Right atrium auricular region (tissue), 2 donors: ENCODE measurements at regions not wholly inside any gene's neighbourhood (a gene's known extent, or its start where the extent isn't known, plus 50 kb on each side); places are given as distances from the start of the nearest gene placed in this dataset.

Source experiments
- DNase-seq: peaks from one replicate; pipeline ENCODE4 v3.0.0-alpha.2; 2019; ENCODE audit warnings: low spot score
- H3K27ac ChIP-seq, 2 donors: fragments of 200-600 bp; sonication (generic); 1 replicate in 1 of 2; 2 replicates in 1 of 2; pipeline ENCODE4 v1.5.1; 2016 to 2019
- H3K27me3 ChIP-seq, 2 donors: fragments of 200-600 bp; sonication (generic); one replicate each; pipeline versions ENCODE4 v1.5.1 to v1.6.0; 2017 to 2019
- H3K36me3 ChIP-seq: fragments of 200-600 bp; sonication (generic); one replicate; pipeline ENCODE4 v1.5.1; 2016
- H3K4me1 ChIP-seq, 2 donors: fragments of 200-600 bp; sonication (generic); one replicate each; pipeline versions ENCODE4 v1.5.1 to v1.6.0; 2017 to 2019
- H3K4me3 ChIP-seq, 2 donors: fragments of 200-600 bp; sonication (generic); 1 replicate in 1 of 2; 2 replicates in 1 of 2; pipeline ENCODE4 v1.5.1; 2017 to 2019; ENCODE audit warnings: mild to moderate bottlenecking in 1 of 2, moderate library complexity in 1 of 2
- H3K9me3 ChIP-seq, 2 donors: fragments of 200-600 bp; sonication (generic); one replicate each; pipeline ENCODE4 v1.5.1; 2019
- TF ChIP-seq, protein P1 (sequence below), 2 donors: fragments of 200-600 bp; sonication (generic); IDR thresholded peaks; one replicate each; pipeline ENCODE4 v1.5.1; 2019; ENCODE audit warnings: antibody characterized with exemption in 2 of 2

DNA sequence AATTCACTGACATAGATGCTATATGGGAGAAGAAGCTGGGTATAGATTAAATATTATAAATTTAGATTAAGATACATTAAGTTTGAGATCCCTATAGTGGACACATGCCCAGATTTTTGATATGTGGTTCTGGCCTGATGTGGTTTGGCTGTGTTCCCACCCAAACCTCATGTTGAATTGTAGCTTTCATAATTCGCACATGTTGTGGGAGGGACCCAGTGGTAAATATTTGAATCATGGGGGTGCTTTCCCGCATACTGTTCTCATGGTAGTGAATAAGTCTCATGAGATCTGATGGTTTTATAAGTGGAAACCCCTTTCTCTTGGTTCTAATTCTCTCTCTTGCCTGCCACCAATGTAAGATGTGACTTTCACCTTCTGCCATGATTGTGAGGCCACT is 189.4 kb upstream of the CD96 start:
- no peak overlapping the region for H3K27ac ChIP-seq
- TF ChIP-seq, protein P1, sequence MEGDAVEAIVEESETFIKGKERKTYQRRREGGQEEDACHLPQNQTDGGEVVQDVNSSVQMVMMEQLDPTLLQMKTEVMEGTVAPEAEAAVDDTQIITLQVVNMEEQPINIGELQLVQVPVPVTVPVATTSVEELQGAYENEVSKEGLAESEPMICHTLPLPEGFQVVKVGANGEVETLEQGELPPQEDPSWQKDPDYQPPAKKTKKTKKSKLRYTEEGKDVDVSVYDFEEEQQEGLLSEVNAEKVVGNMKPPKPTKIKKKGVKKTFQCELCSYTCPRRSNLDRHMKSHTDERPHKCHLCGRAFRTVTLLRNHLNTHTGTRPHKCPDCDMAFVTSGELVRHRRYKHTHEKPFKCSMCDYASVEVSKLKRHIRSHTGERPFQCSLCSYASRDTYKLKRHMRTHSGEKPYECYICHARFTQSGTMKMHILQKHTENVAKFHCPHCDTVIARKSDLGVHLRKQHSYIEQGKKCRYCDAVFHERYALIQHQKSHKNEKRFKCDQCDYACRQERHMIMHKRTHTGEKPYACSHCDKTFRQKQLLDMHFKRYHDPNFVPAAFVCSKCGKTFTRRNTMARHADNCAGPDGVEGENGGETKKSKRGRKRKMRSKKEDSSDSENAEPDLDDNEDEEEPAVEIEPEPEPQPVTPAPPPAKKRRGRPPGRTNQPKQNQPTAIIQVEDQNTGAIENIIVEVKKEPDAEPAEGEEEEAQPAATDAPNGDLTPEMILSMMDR (IDR thresholded peaks at IDR 0.05) = no peak
- H3K27me3 ChIP-seq = no peaks in the 10 kb centered on the region
- peaks cover 0 to 4% of the 10 kb centered on the region in 2 donors for H3K9me3 ChIP-seq
- H3K36me3 ChIP-seq = no peaks in the 10 kb centered on the region
- no peaks in the 10 kb centered on the region for H3K4me1 ChIP-seq
- H3K4me3 ChIP-seq = no peak overlapping the region
- no peak for DNase-seq

DNA sequence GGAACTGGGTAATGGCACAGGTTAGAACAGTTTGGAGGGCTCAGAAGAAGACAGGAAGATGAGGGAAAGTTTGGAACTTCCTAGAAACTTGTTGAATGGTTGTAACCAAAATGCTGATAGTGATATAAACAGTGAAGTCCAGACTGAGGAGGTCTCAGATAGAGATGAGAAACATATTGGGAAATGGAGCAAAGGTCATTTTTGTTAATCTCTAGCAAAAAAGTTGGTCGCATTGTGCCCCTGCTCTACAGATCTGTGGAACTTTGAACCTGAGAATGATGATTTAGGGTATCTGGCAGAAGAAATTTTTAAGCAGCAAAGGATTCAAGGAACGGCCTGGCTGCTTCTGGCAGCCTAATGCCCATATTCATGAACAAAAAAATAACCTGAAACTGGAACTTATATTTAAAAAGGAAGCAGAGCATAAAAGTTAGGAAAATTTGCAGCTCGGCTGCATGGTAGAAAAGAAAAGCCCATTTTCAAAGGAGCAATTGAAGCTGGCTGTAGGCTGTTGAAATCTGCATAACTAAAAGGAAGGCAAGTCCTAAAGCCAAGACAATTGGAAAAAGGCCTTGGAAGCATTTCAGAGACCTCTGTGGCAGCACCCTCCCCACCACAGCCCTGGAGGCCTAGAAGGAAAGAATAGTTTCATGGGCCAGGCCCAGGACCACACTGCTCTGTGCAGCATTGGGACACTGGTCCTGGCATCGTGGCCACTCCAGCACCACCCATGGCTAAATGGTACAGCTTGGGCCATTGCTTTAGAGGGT is 182.6 kb upstream of the CD96 start:
- DNase-seq = no peak
- H3K4me3 ChIP-seq = no peak overlapping the region
- H3K4me1 ChIP-seq = no peaks in the 10 kb centered on the region
- H3K9me3 ChIP-seq = peaks cover 0 to 4% of the 10 kb centered on the region in 2 donors
- H3K27me3 ChIP-seq = no peaks in the 10 kb centered on the region
- TF ChIP-seq, protein P1 (IDR thresholded peaks at IDR 0.05) = no peak
- H3K27ac ChIP-seq = no peak overlapping the region
- H3K36me3 ChIP-seq = no peaks in the 10 kb centered on the region

DNA sequence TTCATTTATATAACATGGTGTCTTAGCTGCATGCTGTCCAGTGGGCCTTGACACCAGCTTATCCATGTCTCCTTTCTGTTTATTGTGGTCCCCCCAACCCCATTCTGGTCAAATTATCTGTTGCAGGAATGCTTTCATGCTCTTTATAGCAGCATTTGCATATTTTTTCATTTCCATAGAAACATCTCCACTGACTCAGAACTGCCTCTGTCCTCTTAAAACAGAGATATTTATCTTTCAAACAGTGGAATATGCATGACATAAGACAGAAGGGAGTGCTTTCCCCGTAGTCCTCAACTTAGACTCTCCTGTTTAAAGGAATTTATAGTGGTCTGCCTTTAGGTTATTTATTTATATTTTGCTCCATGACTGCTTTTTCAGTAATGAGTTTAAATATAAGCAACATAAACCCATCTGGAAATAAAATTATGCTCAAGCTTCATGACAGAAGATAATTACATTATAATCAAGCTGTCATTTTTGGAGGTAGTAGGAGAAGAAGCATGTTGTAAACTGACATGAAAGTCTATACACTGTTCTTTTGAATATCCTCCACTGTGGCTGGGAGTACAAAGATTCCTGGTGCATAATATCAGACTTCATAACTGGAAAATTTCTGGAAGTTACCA is 179.5 kb upstream of the CD96 start:
- no peaks in the 10 kb centered on the region for H3K4me1 ChIP-seq
- no peak overlapping the region for H3K4me3 ChIP-seq
- H3K9me3 ChIP-seq = no peaks in the 10 kb centered on the region
- H3K27ac ChIP-seq = no peak overlapping the region
- TF ChIP-seq, protein P1 (IDR thresholded peaks at IDR 0.05) = no peak
- DNase-seq = no peak
- H3K27me3 ChIP-seq = no peaks in the 10 kb centered on the region
- no peaks in the 10 kb centered on the region for H3K36me3 ChIP-seq

DNA sequence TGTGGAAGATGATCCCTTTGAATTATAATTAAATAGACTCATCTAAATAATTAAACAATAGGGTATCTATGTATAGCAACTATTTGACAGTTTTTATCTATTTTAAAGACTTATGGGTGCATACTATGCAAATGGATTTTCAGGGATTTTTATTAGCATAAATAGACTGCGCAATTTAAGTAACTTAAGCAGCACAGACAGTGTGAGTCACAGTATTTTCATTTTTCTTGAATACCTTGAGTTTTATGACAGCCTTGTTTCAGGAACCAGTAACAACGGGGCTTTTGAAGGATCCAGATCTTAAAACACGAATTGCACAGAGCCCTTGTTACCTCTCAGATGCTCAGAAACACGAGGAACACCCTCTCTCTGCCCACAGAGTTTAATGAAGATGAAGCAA is 175.5 kb upstream of the CD96 start:
- no peaks in the 10 kb centered on the region for H3K27me3 ChIP-seq
- H3K9me3 ChIP-seq = peaks cover 0 to 7% of the 10 kb centered on the region in 2 donors
- no peaks in the 10 kb centered on the region for H3K4me1 ChIP-seq
- H3K27ac ChIP-seq = no peak overlapping the region
- no peak for DNase-seq
- TF ChIP-seq, protein P1 (IDR thresholded peaks at IDR 0.05) = no peak
- H3K4me3 ChIP-seq = no peak overlapping the region
- H3K36me3 ChIP-seq = no peaks in the 10 kb centered on the region

DNA sequence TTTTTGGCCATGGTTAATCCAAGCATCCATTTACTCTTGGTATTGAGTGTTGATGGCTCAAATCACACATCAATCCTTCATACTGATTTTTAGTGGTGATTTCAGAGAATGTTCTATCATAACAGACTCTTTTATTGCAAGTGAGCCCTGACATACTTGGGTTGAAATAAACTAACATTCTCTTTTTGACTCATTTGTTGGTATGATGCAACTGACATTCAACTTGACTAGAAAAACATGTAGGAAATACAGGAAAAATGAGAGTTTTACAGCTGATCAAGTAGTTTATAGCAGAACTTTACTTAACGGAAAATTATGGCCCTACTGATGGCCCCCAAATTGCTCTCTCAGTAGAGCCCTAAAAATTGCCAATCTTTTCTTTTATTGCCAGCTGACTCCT is 173.9 kb upstream of the CD96 start:
- DNase-seq = no peak
- Histone ChIP-seq H3K4me1 (no peaks in the 10 kb centered on the region), H3K4me3 (no peak overlapping the region)

More for the DNA sequence above, 173.9 kb upstream of the CD96 start:
- Histone ChIP-seq H3K27ac (no peak overlapping the region), H3K27me3 (no peaks in the 10 kb centered on the region), H3K36me3 (no peaks in the 10 kb centered on the region), H3K9me3 (peaks cover 0 to 21% of the 10 kb centered on the region in 2 donors)
- TF ChIP-seq, protein P1 (IDR thresholded peaks at IDR 0.05) = no peak
